Keratinocyte (primary cell): ENCODE measurements at regions not wholly inside any gene's neighbourhood (a gene's known extent, or its start where the extent isn't known, plus 50 kb on each side); places are given as distances from the start of the nearest gene placed in this dataset.
"Not testable (repeated sequence)": the region's sequence is repeated elsewhere in the genome, so short reads cannot be mapped to it uniquely, and the experiment has no call there.

Experiments
- CTCF ChIP-seq, 3 experiments: IDR thresholded peaks in 1 of 3; conservative IDR thresholded peaks in 1 of 3; optimal IDR thresholded peaks in 1 of 3; 2 replicates in 2 of 3; 3 replicates in 1 of 3; pipeline versions ENCODE3 to v1.5.1; 2011; ENCODE audit warnings: low read length in 3 of 3, mild to moderate bottlenecking in 3 of 3, moderate library complexity in 2 of 3, control low read depth in 1 of 3, inconsistent platforms in 1 of 3; ENCODE audit not compliant: insufficient read depth in 2 of 3; ENCODE audit errors: extremely low read depth in 1 of 3
- EZH2 ChIP-seq: IDR thresholded peaks from one replicate; pipeline ENCODE4 v1.6.1; 2012; ENCODE audit warnings: inconsistent platforms, mild to moderate bottlenecking, low read length, moderate library complexity

- TF ChIP-seq CTCF (optimal IDR thresholded peaks at IDR 0.05 in 1 of 3, IDR thresholded peaks at IDR 0.05 in 1 of 3, conservative IDR thresholded peaks at IDR 0.05 in 1 of 3; ENCODE audit: extremely low read depth in 1 of 3, insufficient read depth in 2 of 3, low read length in 3 of 3); EZH2: not testable (repeated sequence)
Measured at GRCh38 chr15:85244056-85244455, 136.3 kb upstream of the AKAP13 start.
